GM10248 (cell line): ENCODE measurements at regions not wholly inside any gene's neighbourhood (a gene's known extent, or its start where the extent isn't known, plus 50 kb on each side); places are given as distances from the start of the nearest gene placed in this dataset.

Experiments
- CTCF ChIA-PET: fragments of 300-600 bp; sonication (Branson Sonifier 250); formaldehyde crosslinking; extraction: SDS; loops from one replicate; lab custom pipeline; 2021; ENCODE audit warnings: antibody characterized with exemption; lab: Yijun Ruan, JAX
- POLR2A ChIA-PET: fragments of 350-650 bp; sonication (Branson Sonifier 250); formaldehyde crosslinking; extraction: SDS; loops from one replicate; lab custom pipeline; 2020; ENCODE audit warnings: antibody characterized with exemption; lab: Yijun Ruan, JAX
- DNase-seq: peaks from one replicate; pipeline ENCODE4 v3.0.0; 2012; ENCODE audit errors: extremely low spot score
- CTCF ChIP-seq: IDR thresholded peaks from 2 replicates; pipeline ENCODE4 v1.5.1; 2012; ENCODE audit warnings: mild to moderate bottlenecking, low read depth; ENCODE audit errors: extremely low read depth, missing control alignments, control extremely low read depth

- TF ChIP-seq CTCF: no peak
- no peak for DNase-seq
- POLR2A ChIA-PET: no interaction called here
- CTCF ChIA-PET: no interaction called here
Observed at GRCh38 chr14:85332401-85332800, 197.5 kb upstream of the FLRT2 start.

GRCh38 chr14:85333313-85333712 lies 196.6 kb upstream of the FLRT2 start:
- no peak for TF ChIP-seq CTCF
- no peak for DNase-seq
- CTCF ChIA-PET: no interaction called here

GRCh38 chr14:85333841-85334240 lies 196.1 kb upstream of the FLRT2 start:
- ChIA-PET POLR2A (no interaction called here), CTCF (no interaction called here)
- no peak for TF ChIP-seq CTCF
- no peak for DNase-seq

More at GRCh38 chr14:85333313-85333712, 196.6 kb upstream of the FLRT2 start:
- POLR2A ChIA-PET: no interaction called here

- no peak for DNase-seq
- POLR2A ChIA-PET: no interaction called here
- no peak for TF ChIP-seq CTCF
- CTCF ChIA-PET: no interaction called here
Observed at GRCh38 chr14:85334316-85334715, 195.6 kb upstream of the FLRT2 start.

- CTCF ChIA-PET: no interaction called here
- TF ChIP-seq CTCF: no peak
- DNase-seq: no peak
- POLR2A ChIA-PET: no interaction called here
Observed at GRCh38 chr14:85336257-85336656, 193.7 kb upstream of the FLRT2 start.

- no peak for TF ChIP-seq CTCF
- DNase-seq: no peak
- CTCF ChIA-PET: no interaction called here
- POLR2A ChIA-PET: no interaction called here
Observed at GRCh38 chr14:85336817-85337216, 193.1 kb upstream of the FLRT2 start.

- ChIA-PET CTCF (no interaction called here), POLR2A (no interaction called here)
- DNase-seq: no peak
- TF ChIP-seq CTCF: no peak
Observed at GRCh38 chr14:85338895-85339294, 191.0 kb upstream of the FLRT2 start.
